ENCODE measurements at regions not wholly inside any gene's neighbourhood (a gene's known extent, or its start where the extent isn't known, plus 50 kb on each side); places are given as distances from the start of the nearest gene placed in this dataset.
"Not testable (repeated sequence)": the region's sequence is repeated elsewhere in the genome, so short reads cannot be mapped to it uniquely, and the experiment has no call there.

- TF ChIP-seq CTCF (IDR thresholded peaks at IDR 0.05; ENCODE audit: insufficient read depth, low read length, poor library complexity, severe bottlenecking): peak; percentile 31
- DNase-seq (ENCODE audit: extremely low read depth, insufficient read length): no peak
- no peak overlapping the region for H3K4me3 ChIP-seq (replicated peaks; ENCODE audit: low read depth, low read length)
- H3K36me3 ChIP-seq (ENCODE audit: control insufficient read depth, insufficient read depth, low read length): no peaks in the 10 kb centered on the region
- no peaks in the 10 kb centered on the region; the same call in 1 of the 2 replicates for H3K27me3 ChIP-seq (replicated peaks; ENCODE audit: control insufficient read depth, insufficient read depth, low read length)
Measured at GRCh38 chr3:71926262-71926600, 141.3 kb upstream of the PROK2 start.

- not testable (repeated sequence) for H3K36me3 ChIP-seq (ENCODE audit: control insufficient read depth, insufficient read depth, low read length); H3K27me3 ChIP-seq (replicated peaks; ENCODE audit: control insufficient read depth, insufficient read depth, low read length); H3K4me3 ChIP-seq (replicated peaks; ENCODE audit: low read depth, low read length)
- peak; percentile 25 for DNase-seq (ENCODE audit: extremely low read depth, insufficient read length)
Measured at GRCh38 chr3:71925511-71926261, 140.7 kb upstream of the PROK2 start.

- DNase-seq (ENCODE audit: extremely low read depth, insufficient read length): no peak
- H3K36me3 ChIP-seq (ENCODE audit: control insufficient read depth, insufficient read depth, low read length): no peaks in the 10 kb centered on the region
- H3K4me3 ChIP-seq (replicated peaks; ENCODE audit: low read depth, low read length): no peak overlapping the region
- TF ChIP-seq CTCF (IDR thresholded peaks at IDR 0.05; ENCODE audit: insufficient read depth, low read length, poor library complexity, severe bottlenecking): no peak
- H3K27me3 ChIP-seq (replicated peaks; ENCODE audit: control insufficient read depth, insufficient read depth, low read length): no peaks in the 10 kb centered on the region; the same call in 1 of the 2 replicates
Measured at GRCh38 chr3:71924721-71925120, 139.8 kb upstream of the PROK2 start.

- no peaks in the 10 kb centered on the region; the same call in 1 of the 2 replicates for H3K27me3 ChIP-seq (replicated peaks; ENCODE audit: control insufficient read depth, insufficient read depth, low read length)
- H3K4me3 ChIP-seq (replicated peaks; ENCODE audit: low read depth, low read length): no peak overlapping the region
- no peak for TF ChIP-seq CTCF (IDR thresholded peaks at IDR 0.05; ENCODE audit: insufficient read depth, low read length, poor library complexity, severe bottlenecking)
- H3K36me3 ChIP-seq (ENCODE audit: control insufficient read depth, insufficient read depth, low read length): no peaks in the 10 kb centered on the region
- no peak for DNase-seq (ENCODE audit: extremely low read depth, insufficient read length)
Measured at GRCh38 chr3:71921036-71921435, 136.1 kb upstream of the PROK2 start.

GRCh38 chr3:71919572-71919971 lies 134.6 kb upstream of the PROK2 start:
- Histone ChIP-seq H3K4me3 (replicated peaks; ENCODE audit: low read depth, low read length) (no peak overlapping the region), H3K36me3 (ENCODE audit: control insufficient read depth, insufficient read depth, low read length) (no peaks in the 10 kb centered on the region), H3K27me3 (replicated peaks; ENCODE audit: control insufficient read depth, insufficient read depth, low read length) (no peaks in the 10 kb centered on the region; the same call in 1 of the 2 replicates)
- no peak for TF ChIP-seq CTCF (IDR thresholded peaks at IDR 0.05; ENCODE audit: insufficient read depth, low read length, poor library complexity, severe bottlenecking)
- DNase-seq (ENCODE audit: extremely low read depth, insufficient read length): no peak

GRCh38 chr3:71917545-71917944 lies 132.6 kb upstream of the PROK2 start:
- TF ChIP-seq CTCF (IDR thresholded peaks at IDR 0.05; ENCODE audit: insufficient read depth, low read length, poor library complexity, severe bottlenecking): no peak
- H3K36me3 ChIP-seq (ENCODE audit: control insufficient read depth, insufficient read depth, low read length): no peaks in the 10 kb centered on the region
- DNase-seq (ENCODE audit: extremely low read depth, insufficient read length): no peak
- H3K27me3 ChIP-seq (replicated peaks; ENCODE audit: control insufficient read depth, insufficient read depth, low read length): no peaks in the 10 kb centered on the region
- no peak overlapping the region for H3K4me3 ChIP-seq (replicated peaks; ENCODE audit: low read depth, low read length)
